Kidney epithelial cell (primary cell): ENCODE measurements at regions not wholly inside any gene's neighbourhood (a gene's known extent, or its start where the extent isn't known, plus 50 kb on each side); places are given as distances from the start of the nearest gene placed in this dataset.

ENCODE experiments used
- DNase-seq: peaks from one replicate; pipeline ENCODE4 v3.0.0-alpha.2; 2010; ENCODE audit warnings: low read depth
- H3K27me3 ChIP-seq: 2 replicates; pipeline ENCODE4 v1.6.0; 2011; ENCODE audit warnings: low read length; ENCODE audit not compliant: control insufficient read depth, insufficient read depth
- H3K36me3 ChIP-seq: 2 replicates; pipeline ENCODE4 v1.5.1; 2011; ENCODE audit warnings: low read length; ENCODE audit not compliant: control insufficient read depth, insufficient read depth
- H3K4me3 ChIP-seq: 2 replicates; pipeline ENCODE4 v1.5.1; 2011; ENCODE audit warnings: low read depth, mild to moderate bottlenecking, control low read depth, low read length
- CTCF ChIP-seq: IDR thresholded peaks from 2 replicates; pipeline ENCODE4 v1.5.1; 2011; ENCODE audit warnings: mild to moderate bottlenecking, moderate library complexity, low read length, control low read depth, inconsistent platforms; ENCODE audit not compliant: insufficient read depth, poor library complexity, severe bottlenecking

DNA sequence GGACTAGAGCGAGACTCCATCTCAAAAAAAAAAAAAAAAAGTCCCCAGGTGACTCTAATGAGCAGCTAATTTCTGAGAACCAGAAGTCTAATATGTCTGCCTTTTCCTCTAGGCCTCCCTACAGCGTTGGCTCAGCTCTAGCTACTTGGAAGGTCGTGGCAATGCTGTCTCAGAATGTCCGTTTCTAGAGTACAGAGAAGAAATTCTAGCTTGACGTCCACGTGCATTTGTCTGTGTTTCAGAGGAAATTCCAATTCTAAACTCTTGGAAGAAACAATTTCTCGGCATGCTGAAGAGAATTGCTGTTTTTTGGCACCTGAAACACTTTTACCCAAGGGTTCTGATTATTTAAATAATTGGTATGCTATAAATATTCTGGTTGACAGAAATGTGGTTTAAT is 78.8 kb downstream of the SOX2 start:
- H3K36me3 ChIP-seq = no peaks in the 10 kb centered on the region
- no peak overlapping the region for H3K4me3 ChIP-seq
- no peak for TF ChIP-seq CTCF
- H3K27me3 ChIP-seq = no peaks in the 10 kb centered on the region
- no peak for DNase-seq

DNA sequence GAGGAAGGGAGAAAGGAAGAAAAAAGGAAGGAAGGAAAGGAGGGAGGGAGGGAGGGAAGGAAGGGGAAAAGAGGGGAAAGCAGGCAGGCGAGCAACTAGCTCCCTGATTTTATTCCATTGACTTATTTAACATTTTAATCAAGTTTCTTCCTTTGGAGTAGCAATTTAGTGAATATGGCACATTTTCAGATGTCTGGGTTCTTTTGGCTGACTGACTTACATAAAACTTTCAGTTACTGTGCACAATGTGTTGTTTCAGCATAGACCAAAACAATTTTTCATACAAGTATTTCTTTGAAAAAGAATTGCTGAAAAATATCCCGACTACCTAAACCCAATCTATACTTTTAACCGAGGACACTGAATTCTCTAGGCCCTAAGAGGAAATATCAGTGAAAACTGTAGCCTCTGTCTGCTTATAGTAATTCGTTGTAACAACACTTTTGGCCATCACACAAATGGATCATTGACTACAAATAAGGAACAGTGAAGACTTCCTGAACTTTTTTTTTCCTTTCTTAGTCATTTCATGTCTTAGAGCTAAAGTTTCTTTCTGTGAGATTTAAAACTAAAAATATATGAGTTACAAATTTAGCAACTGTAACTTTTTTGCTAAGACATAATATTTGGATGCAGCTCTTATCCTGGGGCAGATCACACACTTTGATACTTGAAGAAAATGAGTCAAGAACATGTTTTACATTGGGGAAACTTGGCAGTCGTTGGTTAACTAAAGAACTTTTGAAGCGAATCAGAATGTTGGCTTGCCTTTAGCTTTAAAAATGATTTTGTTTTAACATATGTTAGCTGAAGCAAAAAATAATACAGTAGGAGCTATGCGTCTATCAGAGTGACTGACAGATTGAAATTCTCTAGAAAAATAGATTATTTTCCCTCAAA is 79.6 kb downstream of the SOX2 start:
- H3K4me3 ChIP-seq = no peak overlapping the region
- no peak for DNase-seq
- H3K36me3 ChIP-seq = no peaks in the 10 kb centered on the region
- TF ChIP-seq CTCF = no peak
- no peaks in the 10 kb centered on the region for H3K27me3 ChIP-seq

DNA sequence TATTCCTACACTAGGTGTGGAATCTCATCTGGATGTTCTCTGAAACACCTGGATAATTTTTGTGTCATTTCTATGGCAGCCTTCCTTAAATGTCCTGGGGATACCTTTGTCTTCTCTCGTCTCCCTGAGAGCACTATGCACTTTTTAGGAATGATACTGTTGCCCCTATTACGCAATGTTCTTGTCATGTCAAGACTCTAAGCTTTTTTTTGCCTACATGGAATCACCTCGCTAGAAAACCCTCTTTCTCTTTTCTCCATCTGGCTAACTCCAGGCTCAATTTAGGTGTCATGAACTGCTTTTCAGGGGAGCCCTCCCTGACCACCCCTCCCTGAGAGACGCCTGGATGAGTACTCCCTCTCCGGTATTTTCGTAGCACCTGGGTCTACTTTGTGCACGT is 81.3 kb downstream of the SOX2 start:
- H3K36me3 ChIP-seq = no peaks in the 10 kb centered on the region
- DNase-seq = no peak

DNA sequence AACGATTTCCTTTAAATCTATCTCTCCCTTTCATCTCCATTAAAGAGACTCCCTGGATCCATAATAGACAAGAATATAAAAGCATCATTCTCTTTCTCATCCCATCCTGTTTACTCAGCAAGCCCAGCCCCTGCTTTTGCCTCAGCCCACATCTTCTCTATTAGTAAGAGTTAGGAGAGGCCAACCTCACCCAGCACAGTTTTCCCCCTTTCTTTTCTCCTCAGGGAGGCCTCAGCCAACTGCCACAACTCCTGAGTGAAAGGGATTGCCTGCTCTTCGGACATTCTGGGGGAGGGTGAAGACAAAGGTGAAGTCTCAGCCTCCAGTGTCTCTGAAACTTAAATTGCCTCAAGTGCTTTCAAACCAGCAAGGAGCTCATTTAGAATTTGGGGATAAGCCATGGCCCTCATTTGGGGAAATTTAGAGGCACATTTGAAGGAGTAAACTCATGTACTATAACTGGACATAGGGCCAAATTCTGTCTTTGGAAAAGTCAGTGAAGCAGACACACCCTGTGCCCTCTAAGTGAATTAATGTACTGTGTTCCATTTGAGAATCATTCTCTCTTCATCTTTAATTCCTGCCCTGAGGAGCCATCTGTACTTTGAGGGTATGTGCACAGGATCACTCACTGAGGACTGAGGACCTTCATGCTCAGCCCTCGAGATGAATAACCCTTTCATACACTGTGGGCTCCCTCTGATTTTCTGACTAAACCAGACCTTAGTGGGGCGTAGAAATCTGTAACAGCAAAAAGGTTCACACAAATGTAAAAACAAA is 82.5 kb downstream of the SOX2 start:
- no peak for DNase-seq
- H3K4me3 ChIP-seq = no peak overlapping the region
- no peaks in the 10 kb centered on the region for H3K27me3 ChIP-seq
- TF ChIP-seq CTCF = no peak
- H3K36me3 ChIP-seq = no peaks in the 10 kb centered on the region

More for the DNA sequence above, 81.3 kb downstream of the SOX2 start:
- TF ChIP-seq CTCF = no peak
- H3K4me3 ChIP-seq = no peak overlapping the region
- no peaks in the 10 kb centered on the region for H3K27me3 ChIP-seq

- DNase-seq = no peak
- no peaks in the 10 kb centered on the region for H3K27me3 ChIP-seq
- no peaks in the 10 kb centered on the region for H3K36me3 ChIP-seq
- TF ChIP-seq CTCF = no peak
- H3K4me3 ChIP-seq = no peak overlapping the region
These were observed 84.9 kb downstream of the SOX2 start for GRCh38 chr3:181796641-181797040.
